ENCODE measurements at regions not wholly inside any gene's neighbourhood (a gene's known extent, or its start where the extent isn't known, plus 50 kb on each side); places are given as distances from the start of the nearest gene placed in this dataset.
"Not testable (repeated sequence)": the region's sequence is repeated elsewhere in the genome, so short reads cannot be mapped to it uniquely, and the experiment has no call there.

DNA sequence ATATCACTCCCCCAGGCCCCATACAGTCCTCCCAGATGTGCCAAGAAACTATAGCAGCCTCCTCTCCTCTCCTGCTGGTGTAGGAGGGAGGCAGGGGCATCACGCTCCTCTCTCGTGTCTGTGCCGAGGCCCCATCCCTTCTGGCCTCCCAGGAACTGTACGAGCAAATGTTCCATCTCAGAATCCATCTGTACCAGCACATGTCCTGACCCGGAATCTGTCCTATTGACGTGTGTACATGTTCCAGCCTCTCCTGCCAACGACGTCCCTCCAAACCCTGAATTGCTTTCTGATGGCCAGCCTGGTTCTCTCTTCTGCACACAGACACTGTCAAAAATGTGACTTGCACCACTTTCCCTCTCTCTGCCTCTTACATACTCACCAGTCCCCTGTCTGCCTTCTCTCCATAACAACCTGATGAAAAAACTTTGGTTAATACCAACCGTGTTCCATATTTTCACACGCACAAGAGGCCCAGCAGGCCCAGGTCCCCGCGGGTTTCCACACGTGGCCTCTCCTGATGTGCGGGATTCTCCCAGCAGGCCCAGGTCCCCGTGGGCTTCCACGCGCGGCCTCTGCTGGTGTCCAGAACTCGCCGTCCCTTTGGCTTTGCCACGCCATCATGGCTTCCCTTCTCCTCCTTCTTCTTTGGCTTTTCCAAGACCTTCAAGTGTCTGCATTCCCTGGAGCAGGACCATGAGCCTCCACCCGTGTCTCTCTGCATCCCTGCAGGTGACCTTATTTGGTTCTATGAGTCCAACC is 125.2 kb upstream of the THBS2 start:
- DNase-seq (ENCODE audit: low spot score), result peak; percentile 8

DNA sequence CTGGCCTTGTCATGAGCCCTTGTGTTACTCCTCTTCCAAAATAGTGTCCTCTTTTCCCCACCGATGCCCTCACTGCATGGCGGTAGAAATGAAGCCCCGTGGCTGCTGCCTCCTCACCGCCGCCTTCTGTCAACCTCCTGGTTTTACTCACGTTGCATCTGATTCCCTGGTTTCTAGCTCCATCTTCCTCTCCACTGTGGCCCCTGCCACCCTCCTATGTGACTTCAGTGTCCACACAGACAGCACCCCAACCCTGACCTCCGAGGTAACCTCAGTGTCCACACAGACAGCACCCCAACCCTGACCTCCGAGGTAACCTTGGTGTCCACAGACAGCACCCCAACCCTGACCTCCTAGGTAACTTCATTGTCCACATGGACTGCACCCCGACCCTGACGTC is 122.8 kb upstream of the THBS2 start:
- peak; percentile 0 for DNase-seq (ENCODE audit: low spot score)

DNA sequence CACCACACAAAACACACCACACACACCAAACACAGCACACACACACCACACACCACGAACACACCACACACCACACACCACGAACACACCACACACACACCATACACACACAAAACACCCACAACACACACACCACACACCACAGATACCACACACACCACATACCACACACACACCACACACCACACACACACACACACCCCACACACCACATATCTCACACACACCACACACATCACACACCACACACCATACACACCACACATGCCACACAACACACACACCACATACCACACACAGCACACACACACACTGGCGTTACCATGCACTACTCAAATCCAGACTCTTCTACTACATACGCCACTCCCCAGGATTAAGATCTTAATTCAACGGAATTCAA is 118.9 kb upstream of the THBS2 start:
- no peak for DNase-seq (ENCODE audit: low spot score)

DNA sequence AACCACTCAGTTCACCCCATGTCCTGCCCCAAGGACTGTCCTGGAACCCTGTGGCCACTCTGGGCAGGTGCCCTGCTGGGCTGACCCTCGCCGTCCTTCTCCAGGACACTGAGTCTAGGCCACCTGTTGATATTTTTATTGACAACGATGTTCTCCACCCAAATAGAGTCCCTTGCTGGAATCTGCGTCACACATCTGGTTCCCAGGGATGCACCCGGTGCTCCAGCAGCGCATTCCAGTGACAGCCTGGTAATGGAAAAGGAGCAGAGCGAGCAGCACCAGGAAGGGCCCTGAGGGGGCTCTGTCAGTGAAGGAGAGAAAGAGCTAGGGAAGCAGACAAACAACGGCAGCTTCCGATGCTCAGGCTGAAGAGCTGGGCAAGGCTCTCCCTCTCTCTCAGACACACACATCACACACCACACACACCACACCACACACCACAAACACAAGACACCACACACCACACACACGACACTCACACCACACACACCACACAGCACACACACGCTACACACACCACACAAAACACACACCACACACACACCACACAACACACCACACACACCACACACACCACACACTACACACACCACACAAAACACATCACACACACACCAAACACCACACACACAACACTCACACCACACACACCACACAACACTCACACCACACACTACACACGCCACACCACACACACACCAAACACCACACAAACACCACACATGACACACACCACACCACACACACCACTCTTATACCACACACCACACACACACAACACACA is 117.9 kb upstream of the THBS2 start:
- no peak for DNase-seq (ENCODE audit: low spot score)

DNA sequence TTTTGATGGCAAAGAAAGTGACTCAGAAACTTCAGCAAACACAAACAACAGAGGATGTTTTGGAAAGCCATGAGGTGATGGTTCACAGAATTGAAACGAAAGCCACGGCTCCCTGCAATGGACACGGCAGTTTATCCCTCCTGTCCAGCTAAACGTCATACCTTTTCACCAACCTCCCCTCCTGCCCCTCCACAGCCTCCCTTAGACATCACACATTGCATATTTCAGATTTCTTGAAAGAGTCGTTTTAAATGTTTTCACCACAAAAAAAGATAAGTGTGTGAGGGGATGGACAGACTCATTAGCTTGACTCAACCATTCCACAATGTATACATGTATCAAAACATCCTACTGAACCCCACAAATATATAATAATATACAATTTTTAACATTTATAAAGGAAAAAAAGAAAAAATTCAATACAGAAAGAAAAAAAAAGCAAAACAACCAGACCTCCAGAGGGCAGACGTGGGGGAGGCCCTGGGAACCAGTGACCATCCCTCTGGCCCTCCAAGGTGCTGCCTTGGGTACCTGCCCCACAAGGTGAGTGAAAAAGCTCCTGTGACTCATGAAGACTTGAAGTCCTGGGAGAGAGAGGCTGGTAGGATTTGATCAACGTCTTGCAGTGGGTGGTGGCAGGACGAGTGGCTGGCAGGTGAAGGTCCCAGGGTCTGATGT is 117.2 kb upstream of the THBS2 start:
- DNase-seq (ENCODE audit: low spot score), result no peak

DNA sequence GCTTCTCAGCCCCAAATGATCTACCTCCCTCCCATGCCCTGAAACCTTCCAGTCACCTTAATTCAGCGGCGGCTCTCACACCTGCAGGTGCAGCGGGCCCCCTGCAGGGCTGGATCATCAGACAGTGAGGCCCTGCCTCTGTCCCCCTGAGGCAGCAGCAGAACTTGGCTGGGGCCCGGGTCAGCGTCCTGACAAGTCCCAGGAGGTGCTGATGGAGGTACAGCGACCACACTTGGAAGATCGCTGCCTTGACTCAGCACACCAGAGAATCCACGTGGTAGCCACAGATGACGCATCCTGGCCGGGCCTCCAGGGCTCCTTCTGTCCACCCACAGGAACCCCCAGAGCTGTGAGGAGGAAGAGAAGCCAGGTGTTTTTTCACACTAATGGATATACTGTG is 116.4 kb upstream of the THBS2 start:
- DNase-seq (ENCODE audit: low spot score), result no peak

DNA sequence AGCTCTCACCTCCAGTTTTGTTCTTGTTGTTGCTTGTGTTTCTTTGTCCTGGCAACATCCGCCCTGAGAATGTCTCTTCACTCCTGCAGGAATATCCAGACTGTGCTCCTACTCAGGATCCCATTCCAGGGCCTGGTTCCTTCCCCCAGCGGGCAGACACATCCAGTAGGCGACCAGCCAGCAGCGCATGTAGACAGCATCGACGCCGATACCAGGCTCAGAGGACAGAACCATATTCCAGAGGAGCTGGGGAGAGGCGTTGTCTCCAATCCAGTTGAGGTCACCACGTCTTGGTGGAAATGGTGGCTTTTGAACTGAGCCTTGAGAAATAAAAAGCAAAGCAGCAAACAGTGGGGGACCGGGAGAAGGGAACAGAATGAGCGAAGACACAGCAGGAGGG is 114.6 kb upstream of the THBS2 start:
- no peak for DNase-seq (ENCODE audit: low spot score)

DNA sequence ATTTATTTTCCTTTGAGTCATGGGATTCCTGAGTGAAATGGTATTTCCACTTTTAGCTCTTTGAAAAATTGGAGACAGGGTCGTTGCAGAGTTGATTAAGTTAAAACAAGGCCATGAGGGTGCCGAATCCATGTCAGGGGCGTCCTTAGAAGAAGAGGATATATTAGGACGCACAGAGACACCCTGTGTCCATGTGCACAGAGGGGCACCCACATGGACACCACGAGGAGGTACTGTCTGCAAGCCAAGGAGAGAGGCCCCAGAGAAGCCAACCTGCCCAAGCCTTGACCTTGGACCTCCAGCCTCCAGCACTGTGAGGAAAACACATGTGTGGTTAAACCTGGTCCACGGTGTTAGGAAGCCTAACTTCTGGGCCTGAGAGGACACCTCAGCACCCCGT is 113.9 kb upstream of the THBS2 start:
- DNase-seq (ENCODE audit: low spot score), result no peak

DNA sequence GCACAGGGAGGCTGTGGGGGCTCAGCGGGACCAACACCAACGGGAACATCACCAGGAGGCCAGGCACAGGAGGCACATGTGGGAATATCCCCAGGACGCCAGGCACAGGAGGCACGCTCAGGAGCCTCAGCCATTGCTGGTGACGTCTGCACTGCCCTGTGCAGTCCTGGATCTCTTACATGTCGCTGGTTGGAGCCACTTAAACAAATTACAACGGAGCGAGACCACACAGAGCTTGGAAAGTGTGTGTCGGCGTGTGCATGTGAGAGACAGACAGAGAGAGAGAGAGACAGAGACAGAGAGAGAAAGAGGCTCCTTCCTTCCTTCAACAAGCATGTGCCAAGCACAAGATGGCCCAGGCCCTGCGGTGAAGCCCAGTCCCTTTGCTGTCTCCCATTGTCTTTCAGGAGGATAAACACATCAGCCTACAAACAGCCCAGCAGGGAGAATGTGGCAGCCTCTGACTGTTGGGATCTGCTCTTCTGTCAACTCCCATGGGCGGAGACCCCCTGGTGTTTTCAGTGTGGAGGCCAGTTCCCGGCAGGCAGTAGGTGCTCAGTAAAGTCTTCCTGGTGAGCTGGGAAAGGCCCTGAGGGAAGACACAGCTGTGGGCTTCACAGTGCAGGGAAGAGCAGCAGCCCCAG is 112.7 kb upstream of the THBS2 start:
- no peak for DNase-seq (ENCODE audit: low spot score)

DNA sequence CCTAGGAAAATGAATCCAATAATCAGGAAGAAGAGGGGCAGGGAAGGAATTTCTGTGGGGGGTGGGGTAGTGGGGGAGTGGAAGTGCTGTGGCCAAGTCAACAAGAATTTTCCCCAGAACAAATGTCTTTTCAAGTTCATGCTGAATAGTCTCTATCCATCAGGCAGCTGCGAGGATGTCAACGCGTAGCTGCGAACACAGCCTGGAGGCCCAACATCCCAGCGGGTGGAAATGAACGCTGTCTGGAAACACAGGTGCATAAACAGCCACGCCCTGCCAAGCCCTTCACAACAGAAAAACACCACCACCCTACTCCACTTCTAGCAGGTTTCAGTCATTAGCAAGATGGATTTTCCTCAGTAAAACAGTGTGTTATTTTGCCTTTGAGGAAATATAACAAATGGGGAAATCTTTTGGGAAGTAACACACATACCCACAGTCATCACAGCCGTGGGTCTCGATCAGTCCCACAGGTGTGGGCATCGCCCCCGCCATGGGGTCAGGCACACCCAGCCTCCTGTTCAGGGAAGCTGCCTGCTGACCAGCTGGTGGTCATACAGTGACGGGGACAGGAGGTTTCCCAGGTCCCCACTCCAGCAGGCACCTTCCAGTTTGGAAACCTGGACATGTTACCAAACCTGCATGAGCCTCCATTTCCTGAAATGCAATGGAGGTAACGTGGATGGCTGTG is 112.1 kb upstream of the THBS2 start:
- no peak for DNase-seq (ENCODE audit: low spot score)

DNA sequence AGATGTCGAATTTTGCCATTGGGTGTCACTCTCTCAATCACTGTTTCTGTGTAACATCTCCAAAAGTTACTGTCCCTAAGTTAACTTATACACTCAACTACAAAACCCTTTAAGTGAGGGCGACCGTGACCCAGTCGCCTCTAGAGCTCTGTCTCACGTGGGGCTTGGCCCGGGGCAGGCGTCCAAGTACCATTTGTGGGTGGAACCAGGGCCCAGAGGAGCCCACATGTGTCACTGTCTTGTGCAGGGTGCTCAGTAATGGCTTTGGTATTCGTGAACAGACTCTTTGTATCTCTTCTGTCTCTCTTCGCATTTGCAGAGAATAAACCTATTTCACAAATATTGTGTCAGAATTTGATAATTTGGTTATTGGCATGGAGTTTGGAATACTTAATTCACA is 109.9 kb upstream of the THBS2 start:
- no peak for DNase-seq (ENCODE audit: low spot score)

DNA sequence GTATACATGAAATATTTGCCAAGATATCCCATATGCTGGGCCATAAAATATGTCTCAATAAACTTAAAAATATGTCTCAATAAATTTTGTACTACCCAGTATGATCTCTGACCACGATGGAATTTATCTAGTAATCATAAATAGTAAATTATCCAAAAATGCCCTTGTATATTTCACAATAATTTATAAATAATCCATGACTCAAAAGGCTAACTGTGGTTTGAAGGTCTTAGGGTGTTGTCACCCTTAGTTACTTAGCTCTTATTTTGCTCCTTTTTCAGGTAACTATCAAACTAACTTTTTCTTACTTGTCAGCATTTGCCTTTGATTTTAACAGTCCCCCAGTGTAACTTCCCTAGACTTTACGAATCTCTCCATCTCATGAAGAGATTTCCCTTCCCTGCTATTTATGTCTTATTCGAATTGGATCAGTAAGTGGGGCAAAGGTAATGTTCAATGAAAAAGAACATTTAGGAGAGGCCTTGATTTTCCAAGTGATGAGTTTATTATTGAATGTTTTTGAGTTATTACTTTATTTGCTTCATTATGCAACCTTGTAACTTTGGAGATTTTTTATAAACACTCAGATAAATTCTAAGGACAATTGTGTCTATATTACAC is 109.0 kb upstream of the THBS2 start:
- DNase-seq (ENCODE audit: low spot score), result no peak

DNA sequence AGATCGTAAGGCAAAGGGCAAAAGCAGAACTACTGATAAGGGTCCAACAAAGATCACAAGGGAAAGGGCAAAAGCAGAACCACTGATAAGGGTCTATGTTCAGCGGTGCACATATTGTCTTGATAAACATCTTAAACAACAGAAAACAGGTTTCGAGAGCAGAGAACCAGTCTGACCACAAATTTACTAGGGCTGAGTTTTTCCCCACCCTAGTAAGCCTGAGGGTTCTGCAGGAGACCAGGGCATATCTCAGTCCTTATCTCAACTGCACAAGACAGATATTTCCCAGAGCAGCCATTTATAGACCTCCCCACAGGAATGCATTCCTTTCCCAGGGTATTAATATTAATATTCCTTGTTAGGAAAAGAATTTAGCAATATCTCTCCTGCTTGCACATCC is 101.4 kb upstream of the THBS2 start:
- DNase-seq (ENCODE audit: low spot score), result not testable (repeated sequence)

DNA sequence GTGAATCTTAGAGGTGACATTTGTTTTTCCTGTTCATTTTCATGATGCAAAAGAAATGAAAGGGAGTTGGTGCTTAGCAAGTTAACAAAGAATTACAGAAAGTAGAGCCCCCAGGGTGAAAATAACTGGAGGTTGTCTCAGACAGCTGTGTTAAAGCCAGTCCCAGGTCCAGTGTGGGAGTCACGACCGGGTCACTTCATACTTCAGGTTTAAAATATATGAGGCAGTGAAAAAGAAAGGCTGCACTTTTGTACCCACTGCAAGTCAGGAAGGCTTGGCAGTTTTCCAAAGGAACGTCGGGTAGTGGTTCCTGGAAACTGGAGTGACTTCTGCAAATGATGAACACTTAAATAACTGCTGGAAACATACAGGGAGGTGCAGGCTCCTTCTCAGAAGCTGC is 91.5 kb upstream of the THBS2 start:
- DNase-seq (ENCODE audit: low spot score), result no peak

DNA sequence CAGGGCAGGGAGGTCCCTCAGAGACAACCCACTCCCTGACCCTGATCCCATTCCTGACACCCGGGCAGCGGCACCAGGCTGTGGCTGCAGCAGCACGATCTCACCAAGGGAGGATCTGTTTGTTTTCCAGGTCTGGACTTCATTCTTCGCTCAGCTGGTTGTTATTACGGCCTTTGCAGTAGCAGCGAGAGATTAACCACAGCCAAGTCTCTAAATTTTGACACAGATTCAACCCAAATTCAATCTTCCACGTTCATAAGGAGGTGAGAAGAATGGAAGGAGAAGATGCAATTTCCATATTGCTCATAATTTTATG is 91.1 kb upstream of the THBS2 start:
- no peak for DNase-seq (ENCODE audit: low spot score)

DNA sequence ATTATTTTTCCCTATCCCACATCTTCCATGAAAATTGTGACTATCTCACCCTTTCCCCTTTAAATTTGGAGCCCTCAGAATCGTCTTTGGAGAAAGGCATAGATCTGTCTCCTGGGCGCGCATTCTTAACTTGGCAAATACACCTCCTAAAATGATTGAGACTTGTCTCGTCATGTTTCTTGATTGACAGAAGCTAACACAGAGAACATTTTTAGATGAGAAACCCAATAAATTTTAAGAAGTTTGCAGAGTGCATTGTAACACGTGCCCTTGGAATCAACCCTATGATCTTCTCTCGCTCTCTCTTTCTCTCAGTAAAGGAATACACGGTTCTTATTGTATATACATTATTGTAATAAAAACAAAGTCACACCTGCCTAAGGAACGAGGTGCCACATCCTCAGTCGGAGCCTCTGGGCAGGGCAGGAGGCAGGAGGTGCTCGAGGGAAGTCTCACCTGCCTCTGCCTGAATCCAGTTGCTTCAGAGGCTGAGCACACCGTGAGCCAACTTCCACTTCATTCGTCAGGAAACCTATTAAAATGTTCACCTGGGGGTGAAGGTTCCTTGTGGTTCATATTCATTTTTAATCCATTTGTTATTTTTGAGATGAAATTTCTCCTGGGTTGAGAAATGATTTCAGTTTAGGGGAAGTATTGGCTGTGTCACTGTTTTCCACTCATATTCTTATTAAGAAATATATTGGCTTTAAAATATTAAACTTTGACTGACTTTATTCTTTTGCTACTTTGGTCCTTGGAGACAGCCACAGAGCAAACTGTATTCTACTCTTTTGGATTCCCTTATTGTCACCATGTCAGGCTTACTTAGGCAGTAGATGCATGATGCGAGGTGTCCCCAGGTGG is 90.5 kb upstream of the THBS2 start:
- no peak for DNase-seq (ENCODE audit: low spot score)

DNA sequence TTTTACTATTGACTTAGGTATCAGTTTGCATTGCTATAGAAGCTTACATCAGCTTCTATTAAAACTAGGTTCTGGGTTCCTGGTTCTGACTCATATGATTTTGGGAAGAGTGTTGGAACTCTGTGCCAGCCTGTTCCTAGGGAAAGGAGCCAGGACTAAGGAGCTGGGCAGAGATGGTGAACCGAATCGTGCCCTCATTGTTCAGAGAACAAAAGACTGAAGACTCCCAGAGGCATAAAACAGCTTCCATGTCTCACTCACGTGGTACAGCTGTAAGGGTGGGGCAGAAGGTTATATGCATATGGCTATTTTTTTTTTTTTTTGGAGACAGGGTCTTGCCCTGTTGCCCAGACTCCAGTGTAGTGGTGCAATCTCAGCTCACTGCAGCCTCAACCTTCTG is 89.1 kb upstream of the THBS2 start:
- no peak for DNase-seq (ENCODE audit: low spot score)

DNA sequence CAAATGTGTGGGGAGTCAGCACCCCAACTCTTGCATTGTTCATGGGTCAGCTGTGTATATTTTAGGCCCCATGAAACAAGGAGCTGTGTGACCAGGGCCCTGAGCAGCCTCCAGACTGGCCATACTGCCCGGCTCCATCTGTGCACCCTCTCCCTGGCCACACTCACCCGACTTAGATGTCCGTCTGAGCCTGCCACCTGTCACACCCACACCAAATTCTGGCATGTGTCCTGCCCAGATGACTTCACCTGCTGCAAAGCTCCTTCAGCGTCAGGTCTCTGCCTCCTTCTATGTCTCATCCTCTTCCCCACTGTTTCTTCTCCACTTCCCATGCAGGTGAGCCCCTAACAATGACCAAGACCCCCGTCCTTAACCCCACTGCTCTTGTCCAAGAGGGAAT is 88.1 kb upstream of the THBS2 start:
- no peak for DNase-seq (ENCODE audit: low spot score)

DNA sequence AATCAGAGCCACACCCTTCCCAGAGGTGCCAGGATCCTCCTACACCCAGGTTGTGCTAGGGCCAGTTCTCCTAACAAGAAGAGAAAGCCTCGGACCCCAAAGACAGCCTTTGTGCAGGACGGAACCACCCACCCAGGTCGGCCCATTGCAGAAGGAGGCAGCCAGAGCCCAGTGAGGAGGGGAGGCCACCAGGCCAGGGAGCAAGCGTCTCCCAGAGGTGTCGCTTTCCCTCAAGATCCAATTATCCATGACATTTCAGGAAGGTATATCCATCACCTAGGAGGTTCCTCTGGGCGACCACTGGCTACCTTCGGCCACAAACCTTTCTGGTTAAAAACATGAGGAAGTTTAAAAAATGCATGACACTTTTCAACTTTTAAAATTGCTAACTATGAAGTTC is 87.4 kb upstream of the THBS2 start:
- DNase-seq (ENCODE audit: low spot score), result no peak

DNA sequence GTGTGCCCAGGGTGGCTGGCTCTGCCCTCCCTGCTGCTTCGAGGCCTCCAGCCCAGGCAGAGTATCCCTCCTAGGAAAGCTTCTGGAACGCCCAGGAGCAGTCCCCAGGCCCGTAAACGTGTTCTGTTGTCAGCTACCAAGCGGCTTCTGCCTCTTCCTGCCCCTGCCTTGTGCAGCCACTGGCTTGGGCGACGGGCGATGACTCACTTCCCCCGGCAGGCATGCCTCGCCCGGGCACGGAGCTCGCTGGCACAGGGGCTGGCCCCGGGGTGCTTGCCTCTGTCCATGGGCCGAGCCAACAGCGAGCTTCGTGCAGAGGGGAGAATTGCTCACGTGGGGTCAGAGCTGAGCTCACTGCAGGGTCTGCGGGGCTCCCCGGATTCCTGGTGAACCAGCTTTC is 86.7 kb upstream of the THBS2 start:
- DNase-seq (ENCODE audit: low spot score), result peak; percentile 54

Measured in mucosa of gallbladder (tissue), 1 donor.